Choroid plexus epithelial cell (primary cell): ENCODE measurements at regions not wholly inside any gene's neighbourhood (a gene's known extent, or its start where the extent isn't known, plus 50 kb on each side); places are given as distances from the start of the nearest gene placed in this dataset.

Source experiments
- DNase-seq: peaks from one replicate; pipeline ENCODE4 v3.0.0-alpha.2; 2010; ENCODE audit warnings: low read depth
- H3K4me3 ChIP-seq: 2 replicates; pipeline ENCODE4 v1.5.1; 2011; ENCODE audit warnings: low read depth, mild to moderate bottlenecking, control low read depth, low read length, moderate library complexity
- TF ChIP-seq, protein P1 (sequence below): conservative IDR thresholded peaks from 2 replicates; pipeline ENCODE4 v1.5.1; 2011; ENCODE audit warnings: low read depth, mild to moderate bottlenecking, control low read depth, inconsistent platforms, low read length, moderate library complexity

DNA sequence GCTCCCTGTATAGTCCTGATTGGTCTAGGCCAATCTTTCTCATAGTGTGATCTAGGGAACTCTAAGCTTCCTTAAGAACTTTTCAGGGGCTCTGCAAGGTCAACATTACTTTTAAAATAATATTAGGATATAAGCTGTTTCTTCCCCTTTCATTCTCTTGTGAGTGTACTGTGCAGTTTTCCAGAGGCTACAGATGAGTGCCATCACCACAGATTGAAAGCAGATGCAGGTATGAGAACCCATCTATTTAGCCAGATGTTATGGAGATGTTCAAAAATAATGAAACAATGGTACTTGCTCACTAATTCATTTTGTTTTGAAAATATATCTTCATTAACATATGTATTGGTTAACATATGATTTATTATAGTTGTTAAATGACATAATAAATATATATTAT lies 169.2 kb upstream of the SEMA3A start:
- DNase-seq, result no peak
- TF ChIP-seq, protein P1, sequence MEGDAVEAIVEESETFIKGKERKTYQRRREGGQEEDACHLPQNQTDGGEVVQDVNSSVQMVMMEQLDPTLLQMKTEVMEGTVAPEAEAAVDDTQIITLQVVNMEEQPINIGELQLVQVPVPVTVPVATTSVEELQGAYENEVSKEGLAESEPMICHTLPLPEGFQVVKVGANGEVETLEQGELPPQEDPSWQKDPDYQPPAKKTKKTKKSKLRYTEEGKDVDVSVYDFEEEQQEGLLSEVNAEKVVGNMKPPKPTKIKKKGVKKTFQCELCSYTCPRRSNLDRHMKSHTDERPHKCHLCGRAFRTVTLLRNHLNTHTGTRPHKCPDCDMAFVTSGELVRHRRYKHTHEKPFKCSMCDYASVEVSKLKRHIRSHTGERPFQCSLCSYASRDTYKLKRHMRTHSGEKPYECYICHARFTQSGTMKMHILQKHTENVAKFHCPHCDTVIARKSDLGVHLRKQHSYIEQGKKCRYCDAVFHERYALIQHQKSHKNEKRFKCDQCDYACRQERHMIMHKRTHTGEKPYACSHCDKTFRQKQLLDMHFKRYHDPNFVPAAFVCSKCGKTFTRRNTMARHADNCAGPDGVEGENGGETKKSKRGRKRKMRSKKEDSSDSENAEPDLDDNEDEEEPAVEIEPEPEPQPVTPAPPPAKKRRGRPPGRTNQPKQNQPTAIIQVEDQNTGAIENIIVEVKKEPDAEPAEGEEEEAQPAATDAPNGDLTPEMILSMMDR, result no peak
- no peak overlapping the region for H3K4me3 ChIP-seq

DNA sequence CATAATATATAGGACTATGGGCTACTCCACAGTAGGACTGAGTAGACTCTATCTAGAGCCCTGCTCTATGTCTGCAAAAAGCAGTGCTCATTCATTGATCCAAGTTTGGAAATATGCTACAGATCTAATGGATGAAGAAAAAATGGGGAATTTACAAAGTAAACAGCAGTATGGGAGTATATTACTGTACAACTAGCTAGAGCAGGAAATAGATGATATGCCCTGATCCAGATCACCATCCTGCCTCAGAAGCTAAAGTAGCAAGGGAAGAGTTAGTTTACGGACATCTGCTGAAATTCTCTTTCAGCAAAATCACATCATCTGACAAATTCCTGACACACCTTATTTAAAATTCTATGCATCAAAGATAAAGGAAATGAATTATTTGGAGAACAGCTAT lies 168.2 kb upstream of the SEMA3A start:
- H3K4me3 ChIP-seq, result no peak overlapping the region
- TF ChIP-seq, protein P1, result no peak
- no peak for DNase-seq

DNA sequence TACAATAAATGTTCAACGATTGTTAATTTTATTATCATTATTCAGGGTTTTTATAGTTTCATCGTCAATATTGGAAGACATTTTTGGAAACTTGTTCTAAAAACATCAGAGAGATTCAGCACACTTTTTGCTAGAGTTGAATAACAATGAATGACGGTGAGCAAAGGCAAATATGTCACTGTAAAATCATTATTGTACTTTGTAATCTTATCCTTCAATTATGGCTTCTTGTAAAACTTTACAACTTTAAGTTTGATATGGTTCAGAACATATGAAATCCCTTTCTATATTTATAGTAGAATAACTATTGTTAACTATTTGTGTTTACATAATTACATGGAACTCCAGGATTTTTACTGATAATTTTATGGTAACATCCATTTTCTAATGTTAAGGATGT lies 167.8 kb upstream of the SEMA3A start:
- TF ChIP-seq, protein P1, result no peak
- no peak overlapping the region for H3K4me3 ChIP-seq
- no peak for DNase-seq

DNA sequence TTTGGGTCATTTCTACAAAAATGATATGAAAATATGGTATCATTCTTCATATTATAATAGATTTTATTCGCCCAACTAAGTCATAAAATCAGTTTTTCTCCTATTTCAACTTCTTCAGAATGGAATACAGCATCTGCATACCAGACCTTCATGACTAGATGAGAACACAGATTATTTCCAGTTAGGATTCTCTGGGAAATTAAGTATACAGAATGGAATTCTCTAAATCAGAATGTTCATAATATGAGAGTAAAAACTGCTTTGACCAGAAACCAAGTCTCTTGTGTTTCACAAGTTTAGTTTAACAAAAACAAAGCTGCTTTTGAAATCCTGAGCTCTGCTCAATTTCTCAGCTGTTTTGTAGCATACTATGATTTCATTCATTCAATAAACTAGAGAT lies 160.3 kb upstream of the SEMA3A start:
- no peak for DNase-seq
- TF ChIP-seq, protein P1, result no peak
- no peak overlapping the region for H3K4me3 ChIP-seq

GRCh38 chr7:84354030-84354429 lies 159.4 kb upstream of the SEMA3A start:
- TF ChIP-seq, protein P1, result no peak
- no peak overlapping the region for H3K4me3 ChIP-seq
- no peak for DNase-seq

GRCh38 chr7:84339306-84339705 lies 144.7 kb upstream of the SEMA3A start:
- TF ChIP-seq, protein P1, result no peak
- no peak overlapping the region for H3K4me3 ChIP-seq
- DNase-seq, result peak; percentile 41

DNA sequence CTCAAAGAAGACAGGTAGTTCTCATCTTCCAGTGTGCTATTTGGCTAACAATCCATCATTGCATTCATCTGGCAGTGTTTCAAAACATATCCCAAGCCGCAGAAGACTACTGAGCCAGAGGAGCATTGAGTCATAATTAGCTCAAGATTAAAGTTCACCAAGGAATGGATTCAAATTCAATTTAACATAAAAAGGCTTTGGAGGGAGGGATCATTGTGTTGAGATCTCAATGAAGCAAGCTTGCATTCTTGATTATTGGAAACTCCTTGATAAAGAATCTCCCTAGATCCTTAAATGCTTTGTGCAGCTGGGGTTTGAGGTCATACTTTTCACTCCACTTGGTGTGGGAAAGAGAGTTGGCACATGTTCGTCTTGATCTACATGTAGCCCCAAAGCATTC lies 142.8 kb upstream of the SEMA3A start:
- H3K4me3 ChIP-seq, result no peak overlapping the region
- peak; percentile 74 for DNase-seq

More for the DNA sequence above, 142.8 kb upstream of the SEMA3A start:
- TF ChIP-seq, protein P1, result no peak
